HG03558 (cell line): ENCODE measurements at regions not wholly inside any gene's neighbourhood (a gene's known extent, or its start where the extent isn't known, plus 50 kb on each side); places are given as distances from the start of the nearest gene placed in this dataset.

Experiments
- ATAC-seq: cut with Tn5 transposase; IDR thresholded peaks from one replicate; pipeline ENCODE4 v1.9.1; 2021; ENCODE audit warnings: moderate number of reproducible peaks; ENCODE audit not compliant: unreplicated experiment; ENCODE audit errors: extremely low read depth

DNA sequence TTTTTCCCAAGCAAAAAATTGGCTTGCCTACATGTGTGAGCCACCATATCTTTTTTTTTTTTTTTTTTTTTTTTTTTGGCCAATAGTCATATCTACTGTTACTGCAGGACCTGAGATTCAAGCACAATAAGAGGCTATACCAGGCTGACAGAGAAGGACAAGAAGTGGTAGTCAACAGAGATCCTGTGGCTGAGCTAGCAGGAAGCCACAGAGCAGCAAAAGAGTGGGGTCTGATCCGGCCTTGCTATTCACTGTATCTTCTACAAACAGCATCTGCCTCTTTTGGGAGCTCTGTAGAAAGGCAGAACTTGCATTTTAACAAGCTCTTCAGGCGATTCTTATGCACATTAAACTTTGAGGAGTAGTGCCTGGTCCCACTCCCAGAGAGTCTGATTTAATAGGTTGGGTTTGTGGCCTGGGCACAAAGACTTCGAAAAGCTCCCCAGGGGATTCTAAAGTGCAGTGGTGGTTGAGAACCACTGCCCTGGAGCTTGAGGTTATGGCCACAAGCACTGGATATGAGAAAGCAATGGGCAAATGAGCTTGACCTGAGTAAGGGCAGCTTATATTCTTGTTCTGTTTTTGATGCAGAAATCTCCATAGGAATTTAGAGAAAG is 162.8 kb downstream of the PIK3R1 start:
- ATAC-seq: peak; percentile 43

DNA sequence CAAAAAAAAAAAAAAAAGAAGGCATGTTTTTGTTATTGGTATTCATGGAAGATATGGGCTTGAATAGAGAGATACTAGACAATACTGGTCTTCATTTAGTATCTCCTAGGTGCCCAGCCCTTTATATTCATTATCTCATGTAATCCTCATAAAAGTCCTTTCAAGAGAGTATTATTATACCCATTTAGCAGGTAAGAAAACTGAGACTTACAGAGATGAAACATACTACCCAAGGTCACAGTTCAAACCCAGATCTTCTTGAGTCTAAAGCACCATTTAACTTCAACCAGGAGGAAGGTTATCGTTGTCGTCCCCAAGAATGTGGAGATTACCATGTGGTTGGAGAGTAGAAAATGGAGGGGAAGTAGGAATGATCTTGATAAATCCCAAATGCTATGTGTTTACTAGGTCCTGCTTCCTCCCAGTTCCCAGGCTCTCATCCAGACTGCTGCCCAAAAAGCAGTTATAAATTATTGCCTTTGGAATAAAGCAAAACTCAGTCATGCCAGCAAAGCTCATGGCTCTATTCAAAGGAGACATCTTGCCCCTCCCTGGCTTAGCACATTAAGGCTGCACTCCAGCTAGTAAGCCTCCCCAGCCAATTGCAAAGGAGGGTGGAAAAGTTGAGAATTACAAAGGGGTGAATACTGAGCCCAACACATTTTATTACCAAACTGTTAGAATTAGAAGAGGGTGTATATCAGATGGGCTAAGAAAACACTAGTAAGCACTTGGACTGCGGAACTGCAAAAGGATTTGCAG is 163.9 kb downstream of the PIK3R1 start:
- ATAC-seq: no peak

DNA sequence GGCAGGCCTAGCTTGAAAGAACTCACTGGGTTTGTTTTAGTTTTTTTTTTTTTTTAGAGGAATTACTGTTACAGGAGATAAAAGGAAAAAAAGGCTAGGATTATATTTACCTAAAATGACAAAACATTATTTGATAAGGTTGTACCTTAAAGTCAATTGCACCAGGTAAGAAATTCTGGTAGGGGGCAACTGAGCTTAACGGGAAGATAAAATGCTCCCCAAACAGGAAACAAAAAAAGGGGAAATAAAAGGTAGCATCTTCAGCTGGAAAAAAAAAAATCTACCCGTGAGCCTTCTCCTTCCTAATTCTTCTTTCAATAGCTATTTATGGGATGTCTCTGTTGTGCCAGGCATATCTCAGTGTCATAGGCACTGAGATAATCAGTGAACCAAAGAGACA is 164.5 kb downstream of the PIK3R1 start:
- ATAC-seq: no peak

DNA sequence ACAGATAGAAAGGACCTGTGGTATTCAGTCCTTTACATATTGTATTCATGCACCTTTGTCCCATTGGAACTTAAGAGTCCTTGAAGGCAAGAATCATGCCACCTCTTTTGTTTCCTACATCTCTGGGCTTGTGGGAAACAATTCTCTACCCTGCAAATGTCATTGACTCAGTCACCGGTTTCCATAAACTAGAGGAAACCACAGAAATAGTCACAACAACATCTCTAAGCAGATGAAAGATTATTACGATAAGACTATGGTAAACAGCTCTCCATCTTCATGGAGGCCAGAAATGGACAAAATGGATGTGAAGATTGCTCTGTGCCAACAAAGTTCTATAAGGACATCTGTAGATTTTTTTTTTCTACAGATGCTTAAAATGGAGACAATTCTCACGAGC is 165.5 kb downstream of the PIK3R1 start:
- ATAC-seq: no peak

DNA sequence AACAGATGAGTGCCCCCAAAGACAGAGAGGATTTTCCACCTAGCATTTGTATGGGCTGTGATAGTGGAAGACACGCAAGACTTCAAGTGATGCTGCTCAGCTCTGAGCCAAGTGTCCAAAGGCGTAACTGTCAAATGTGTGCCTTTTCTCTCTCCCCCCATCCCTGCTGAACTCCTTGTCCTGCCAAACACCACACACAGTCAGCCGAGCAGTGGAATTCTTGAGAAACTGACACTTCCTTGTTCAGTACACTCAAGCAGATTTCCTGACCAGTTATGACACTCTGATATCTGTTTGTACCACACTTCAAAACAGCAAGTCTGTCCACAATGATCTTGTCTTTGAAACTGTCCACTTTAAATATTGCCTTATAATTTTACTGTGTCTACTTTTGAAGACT is 166.4 kb downstream of the PIK3R1 start:
- no peak for ATAC-seq

DNA sequence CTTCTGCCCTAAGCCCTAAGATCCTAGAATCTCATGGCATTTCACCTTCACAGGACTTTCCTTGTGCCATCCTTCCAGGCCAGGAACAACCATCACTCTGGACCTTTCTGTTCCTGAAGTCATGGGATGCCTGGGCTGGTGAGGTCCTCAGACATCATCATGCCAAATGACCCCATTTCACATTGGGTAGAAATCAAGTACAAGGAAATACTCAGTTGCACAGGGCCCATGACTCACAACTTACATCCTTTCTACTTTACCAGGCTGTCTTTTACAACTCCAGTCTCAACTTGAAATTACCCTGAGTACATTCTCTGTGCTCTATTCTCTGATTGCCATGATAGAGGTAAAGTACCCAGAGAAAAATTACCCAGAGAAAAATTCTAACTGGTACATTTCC is 167.1 kb downstream of the PIK3R1 start:
- ATAC-seq: no peak

DNA sequence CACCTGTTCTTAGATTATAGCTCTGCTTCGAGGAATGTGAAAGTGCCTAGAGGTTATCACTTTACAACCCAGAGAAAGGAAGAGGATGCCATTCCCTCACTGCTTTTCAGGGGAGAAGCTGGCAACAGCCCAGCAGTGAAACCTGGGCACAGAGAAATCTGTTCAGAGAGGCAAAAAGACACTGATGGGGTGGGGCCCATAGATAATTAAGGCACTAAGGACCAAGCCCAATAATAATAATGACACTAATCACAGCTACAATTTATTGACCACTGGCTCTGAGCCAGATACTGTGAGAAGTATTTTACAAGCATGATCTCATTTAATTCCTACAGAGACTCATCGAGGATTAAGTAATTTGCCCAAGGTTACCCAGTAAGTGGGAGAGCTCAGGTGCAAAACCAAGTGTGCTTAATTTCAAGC is 168.3 kb downstream of the PIK3R1 start:
- ATAC-seq: no peak

DNA sequence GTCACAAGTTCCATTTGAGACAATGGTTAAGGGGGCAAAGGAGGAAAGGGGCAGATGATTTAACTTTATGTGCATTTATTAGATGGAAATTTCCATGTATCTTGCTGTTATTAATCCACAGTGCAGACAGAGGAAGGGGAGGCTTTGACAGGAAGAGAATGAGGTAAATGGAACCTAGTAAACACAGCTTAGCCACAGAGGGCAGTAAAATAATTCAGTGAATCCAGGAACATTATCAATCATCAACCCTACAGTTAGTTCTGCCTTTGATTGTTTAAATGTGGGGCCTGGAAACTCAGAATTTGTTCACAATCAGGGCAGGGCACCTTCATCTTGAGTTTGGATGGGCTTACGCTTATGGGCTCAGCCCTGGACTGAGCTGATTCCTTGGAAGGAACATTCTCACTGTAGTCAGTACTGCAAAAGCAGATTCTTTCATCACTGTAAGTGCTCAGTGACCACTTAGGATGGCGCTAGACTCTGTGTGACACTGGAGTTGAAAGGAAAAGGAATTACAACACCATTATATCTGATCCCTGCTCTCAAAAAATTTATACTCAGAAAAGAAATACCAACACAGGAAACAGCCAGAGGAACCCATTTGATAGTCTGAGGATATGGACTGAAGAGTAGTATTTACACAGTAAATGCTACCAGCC is 169.5 kb downstream of the PIK3R1 start:
- no peak for ATAC-seq

DNA sequence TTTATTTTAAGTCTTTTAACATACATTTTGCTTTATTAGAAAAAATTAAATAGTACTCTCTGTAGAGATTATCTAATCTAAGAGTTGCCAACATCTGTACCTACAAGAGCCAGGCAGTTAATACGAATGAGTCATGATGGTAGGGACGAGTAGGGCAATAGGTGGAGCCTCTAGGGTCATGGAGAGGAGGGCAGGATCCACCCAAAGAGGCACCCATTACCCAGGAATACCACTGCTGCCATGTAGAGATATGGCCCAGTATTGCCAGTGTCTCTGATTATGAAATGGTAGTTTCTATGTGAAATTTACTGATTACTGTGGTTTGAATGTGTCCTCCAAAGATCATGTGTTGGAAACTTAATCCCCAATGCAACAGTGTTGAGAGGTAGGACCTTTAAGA is 170.4 kb downstream of the PIK3R1 start:
- no peak for ATAC-seq

DNA sequence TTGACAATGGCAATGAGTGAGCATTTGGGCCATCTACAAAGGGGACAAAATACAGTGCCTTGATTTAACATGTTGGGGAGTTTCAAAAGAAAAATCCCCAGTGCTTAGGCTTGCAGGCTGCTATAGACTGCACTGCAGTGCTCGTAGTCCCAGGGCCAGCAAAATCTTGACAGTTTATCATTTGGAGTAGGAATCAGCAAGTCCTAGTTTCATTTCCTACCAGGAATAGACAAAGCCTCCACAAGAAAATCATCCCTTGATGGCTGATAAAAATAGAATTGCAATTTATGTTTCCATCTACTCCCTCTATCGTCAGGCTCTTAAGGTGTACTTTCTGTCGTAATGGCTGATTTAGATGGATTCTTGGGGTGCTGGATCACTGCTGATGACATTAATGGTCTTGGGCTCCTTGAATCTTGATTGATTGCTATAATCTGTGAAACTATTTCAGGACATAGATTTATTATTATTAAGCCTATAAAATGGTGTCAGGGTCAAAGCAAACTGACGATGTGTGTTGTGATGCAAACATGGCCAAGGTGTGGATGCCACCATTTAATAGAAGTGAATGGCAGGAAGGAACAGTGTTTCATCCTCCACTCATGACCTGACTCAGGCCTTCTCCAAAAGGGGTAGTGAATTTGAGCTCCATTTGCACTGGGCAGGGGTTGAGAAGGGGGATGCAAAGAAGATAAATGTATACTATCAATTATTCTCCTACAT is 171.7 kb downstream of the PIK3R1 start:
- ATAC-seq: no peak

DNA sequence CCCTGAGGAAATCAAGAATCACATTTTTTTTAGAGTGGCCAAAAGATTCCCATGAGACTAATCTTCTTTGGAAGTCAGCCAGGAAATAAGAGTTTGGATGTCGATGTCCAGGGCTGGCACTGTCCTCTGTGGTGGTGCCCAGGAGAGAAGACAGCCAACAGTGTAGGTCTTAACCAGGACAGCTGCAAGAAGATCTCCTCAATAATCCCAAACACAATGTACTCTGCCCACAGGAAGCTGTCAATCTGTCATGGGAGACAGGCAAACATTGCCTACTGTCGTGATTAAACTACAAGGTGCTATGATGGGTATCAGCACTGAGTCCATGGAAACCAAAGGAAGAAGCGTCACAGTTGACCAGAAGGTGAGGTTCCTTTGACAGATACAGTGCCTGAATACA is 174.1 kb downstream of the PIK3R1 start:
- ATAC-seq: no peak

DNA sequence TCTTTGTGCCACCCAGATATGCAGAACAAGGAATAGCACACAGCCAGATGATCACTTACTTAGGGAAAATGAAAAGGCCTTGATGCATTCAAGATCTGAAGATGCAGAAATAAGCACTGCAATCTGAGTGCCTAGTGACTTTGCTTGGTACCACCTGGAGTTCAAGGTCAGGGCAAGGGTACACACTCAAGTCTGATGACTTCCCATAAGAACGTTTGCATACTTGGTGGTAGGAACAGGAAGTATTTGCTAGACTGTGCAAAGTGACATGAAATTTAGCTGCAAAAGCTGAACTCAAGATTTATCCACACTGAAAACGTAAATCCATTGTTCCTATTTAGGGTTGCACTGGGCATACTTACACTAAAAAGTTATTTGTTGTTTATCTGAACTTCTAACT is 177.1 kb downstream of the PIK3R1 start:
- no peak for ATAC-seq

DNA sequence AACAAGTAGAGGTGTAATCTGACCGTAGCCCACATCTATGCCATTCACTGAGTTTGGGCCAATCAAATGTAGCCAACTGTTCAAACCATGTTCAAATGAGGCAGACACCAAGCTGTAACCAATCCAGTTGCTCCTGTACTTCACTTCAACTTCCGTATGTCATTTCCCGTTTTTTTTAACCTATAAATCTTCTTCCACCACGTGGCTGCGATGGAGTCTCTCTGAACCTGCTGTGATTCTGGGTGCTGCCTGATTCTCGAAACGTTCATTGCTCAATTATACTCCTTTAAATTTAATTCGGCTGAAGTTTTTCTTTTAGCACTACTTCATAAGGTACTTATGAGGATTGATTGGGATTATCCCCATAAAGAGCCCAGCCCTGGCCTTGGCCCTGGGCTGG is 179.7 kb downstream of the PIK3R1 start:
- ATAC-seq: no peak

DNA sequence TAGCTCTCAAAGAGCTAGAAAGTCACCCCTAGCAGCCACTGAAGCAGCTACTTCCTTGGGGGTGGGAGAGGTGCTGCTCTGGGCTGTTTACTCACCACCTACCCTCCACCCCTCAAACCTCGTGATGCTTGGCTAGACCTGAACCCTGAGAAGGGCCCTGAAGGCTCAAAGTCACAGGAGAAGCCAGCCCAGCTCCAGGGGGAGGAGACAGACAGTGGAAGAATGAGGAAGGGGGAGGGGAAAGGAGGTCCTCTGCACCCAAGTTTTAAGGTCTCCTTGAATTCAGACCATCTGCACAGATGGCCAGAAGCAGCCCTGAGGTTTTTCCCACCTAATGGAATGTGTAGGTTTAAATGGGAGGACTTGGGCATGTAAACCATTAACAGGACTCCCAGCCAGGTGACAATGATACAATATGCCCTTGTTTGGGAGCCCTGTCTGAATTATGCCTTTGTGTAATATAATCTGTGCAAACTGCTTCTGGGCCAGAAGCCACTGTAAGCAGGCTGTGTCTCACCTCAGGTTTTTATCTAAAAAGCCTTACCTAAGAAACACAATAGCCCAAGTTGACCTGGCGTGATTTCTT is 180.5 kb downstream of the PIK3R1 start:
- no peak for ATAC-seq

DNA sequence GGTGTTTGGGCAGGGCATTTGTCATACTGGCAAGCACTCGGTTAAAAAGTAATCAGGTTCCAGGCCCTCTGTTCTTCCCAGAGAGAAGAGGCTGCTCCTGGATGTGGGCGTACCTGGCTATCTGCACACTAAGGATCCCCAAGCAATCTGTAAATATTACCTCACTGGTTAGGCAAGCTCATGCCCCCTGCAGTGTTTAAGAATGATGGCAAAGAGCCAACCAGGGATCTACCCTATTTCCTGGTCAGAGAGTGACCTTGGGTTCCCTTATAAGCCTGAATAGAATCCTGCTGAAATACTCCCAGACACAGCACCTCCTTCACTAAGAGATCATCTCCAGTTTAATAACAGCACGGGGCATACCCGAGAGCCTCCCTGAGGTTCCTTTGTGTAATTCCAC is 181.2 kb downstream of the PIK3R1 start:
- ATAC-seq: no peak

DNA sequence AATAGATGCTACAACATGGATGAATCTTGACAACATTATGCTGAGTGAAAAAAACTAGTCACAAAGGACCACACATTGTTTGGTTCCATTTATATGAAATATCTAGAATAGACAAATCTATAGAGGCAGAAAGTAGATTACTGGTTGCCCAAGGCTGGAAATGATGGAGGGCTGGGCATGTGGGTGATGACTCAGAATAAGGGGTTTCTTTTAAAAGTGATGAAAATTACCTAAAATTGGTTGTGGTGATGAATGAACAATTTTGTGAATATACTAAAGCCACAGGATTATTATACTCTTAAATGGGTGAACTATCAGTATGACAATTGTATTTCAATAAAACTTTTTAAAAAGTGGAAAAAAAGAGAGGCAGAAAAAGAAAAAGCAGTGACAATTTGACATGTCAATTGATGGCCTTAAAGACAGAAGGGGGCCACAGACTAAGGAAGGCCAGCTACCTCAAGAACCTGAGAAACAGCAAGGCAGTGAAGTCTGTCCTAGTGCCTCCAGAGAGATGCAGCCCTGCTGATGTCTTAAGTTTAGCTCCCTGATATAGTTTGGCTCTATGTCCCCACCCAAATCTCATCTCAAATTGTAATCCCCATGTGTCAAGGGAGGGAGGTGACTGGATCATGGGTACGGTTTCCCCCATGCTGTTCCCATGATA is 182.7 kb downstream of the PIK3R1 start:
- no peak for ATAC-seq

DNA sequence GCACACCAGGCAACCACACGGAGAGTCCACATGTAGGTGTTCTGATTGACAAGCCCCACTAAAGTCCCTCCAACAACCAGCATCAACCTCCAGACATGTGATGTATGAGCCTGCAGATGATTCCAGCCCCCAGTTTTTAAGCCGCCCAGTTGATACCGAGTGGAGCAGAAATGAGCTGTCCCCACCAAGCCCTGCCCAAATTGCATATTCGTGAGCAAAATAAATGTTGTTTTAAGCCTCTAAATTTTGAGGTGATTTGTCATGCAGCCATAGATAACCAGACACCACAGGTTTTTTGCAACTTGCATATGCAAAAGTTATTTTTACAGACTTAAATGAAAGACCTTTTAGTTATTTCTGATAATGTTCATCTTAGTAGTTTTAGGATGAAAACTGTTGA is 187.7 kb downstream of the PIK3R1 start:
- no peak for ATAC-seq

DNA sequence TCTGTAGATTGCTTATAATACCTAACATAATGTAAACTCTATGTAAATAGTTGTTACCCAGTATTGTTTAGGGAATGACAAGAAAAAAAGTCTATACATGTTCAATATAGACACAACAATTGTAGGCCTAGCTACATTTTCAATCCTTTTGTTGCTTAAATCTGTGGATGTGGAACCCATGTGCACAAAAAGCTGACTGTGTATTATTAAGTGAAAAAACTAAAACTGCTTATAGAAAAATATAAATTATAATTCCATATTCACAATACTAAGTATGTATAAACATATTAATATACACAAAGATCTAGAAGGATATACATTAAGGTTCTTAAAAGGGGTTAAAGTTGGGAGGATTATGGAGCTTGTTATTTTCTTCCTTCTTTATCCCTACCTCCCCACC is 188.7 kb downstream of the PIK3R1 start:
- ATAC-seq: no peak

DNA sequence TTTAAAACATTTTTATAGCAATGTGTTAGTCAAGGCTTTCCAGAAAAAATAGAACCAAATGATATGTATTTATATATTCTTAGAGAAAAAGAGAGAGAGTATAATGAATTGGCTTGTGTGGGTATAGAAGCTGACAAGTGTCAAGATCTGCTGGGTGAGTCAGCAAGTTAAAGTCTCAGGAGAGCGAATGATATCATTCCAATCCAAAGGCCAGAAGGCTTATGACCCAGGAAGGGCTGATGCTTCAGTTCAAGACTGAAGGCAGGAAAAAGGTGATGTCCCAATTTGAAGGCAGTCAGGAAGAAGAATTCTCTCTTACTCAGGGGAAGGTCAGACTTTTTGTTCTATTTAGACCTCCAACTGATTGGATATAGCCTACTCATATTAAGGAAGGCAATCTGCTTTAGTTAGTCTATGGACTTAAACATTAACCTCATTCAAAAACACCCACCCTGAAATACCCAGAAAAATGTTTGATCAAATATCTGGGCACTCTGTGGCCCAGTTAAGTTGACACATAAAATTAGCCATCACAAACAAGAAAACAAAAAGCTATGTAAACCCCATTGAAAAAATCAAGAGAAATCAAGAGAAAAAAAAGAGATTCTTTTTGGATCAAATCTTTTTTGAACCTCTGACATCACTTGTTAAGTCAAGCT is 189.6 kb downstream of the PIK3R1 start:
- ATAC-seq: no peak
